ENCODE measurements at regions not wholly inside any gene's neighbourhood (a gene's known extent, or its start where the extent isn't known, plus 50 kb on each side); places are given as distances from the start of the nearest gene placed in this dataset.

GRCh38 chr3:24582431-24583403 lies 88.1 kb upstream of the THRB start (continued):
- TF ChIP-seq REST (IDR thresholded peaks at IDR 0.05; ENCODE audit: borderline replicate concordance) (peak; percentile 44; the same call in 1 of the 2 replicates), REST (CRISPR knock-in tag; IDR thresholded peaks at IDR 0.05; ENCODE audit: low read depth) (no peak), POLR3G (IDR thresholded peaks at IDR 0.05; ENCODE audit: extremely low read depth, insufficient read length, insufficient replicate concordance) (no peak), MAFF (IDR thresholded peaks at IDR 0.05; ENCODE audit: low read length) (peak; percentile 91), MAFG (tag; conservative IDR thresholded peaks at IDR 0.05) (peak; percentile 95), TSC22D4 (tag; IDR thresholded peaks at IDR 0.05) (no peak), MAFK (IDR thresholded peaks at IDR 0.05; ENCODE audit: low read length) (peak; percentile 84), ZC3H11A (IDR thresholded peaks at IDR 0.05; ENCODE audit: low read depth, low read length) (no peak), ZNF318 (IDR thresholded peaks at IDR 0.05; ENCODE audit: borderline replicate concordance in 1 of 2, low read depth in 1 of 2) (no peak), NCOA1 (IDR thresholded peaks at IDR 0.05; ENCODE audit: low read depth) (no peak)

All from K562 (cell line).